ENCODE measurements at regions not wholly inside any gene's neighbourhood (a gene's known extent, or its start where the extent isn't known, plus 50 kb on each side); places are given as distances from the start of the nearest gene placed in this dataset.
"Not testable (repeated sequence)": the region's sequence is repeated elsewhere in the genome, so short reads cannot be mapped to it uniquely, and the experiment has no call there.

- no peak for TF ChIP-seq CTCF (IDR thresholded peaks at IDR 0.05)
- no peak for DNase-seq (ENCODE audit: low spot score)
- no peak for ATAC-seq (ENCODE audit: low FRiP score)
Measured at GRCh38 chr4:1524761-1525160, 118.5 kb upstream of the NKX1-1 start.

- no peak for DNase-seq (ENCODE audit: low spot score)
Measured at GRCh38 chr4:1523907-1524636, 117.8 kb upstream of the NKX1-1 start.

GRCh38 chr4:1523506-1523905 is 117.3 kb upstream of the NKX1-1 start:
- no peak for ATAC-seq (ENCODE audit: low FRiP score)
- DNase-seq (ENCODE audit: low spot score): no peak
- TF ChIP-seq CTCF (IDR thresholded peaks at IDR 0.05): no peak

More at GRCh38 chr4:1523907-1524636, 117.8 kb upstream of the NKX1-1 start:
- no peak for TF ChIP-seq CTCF (IDR thresholded peaks at IDR 0.05)
- no peak for ATAC-seq (ENCODE audit: low FRiP score)

GRCh38 chr4:1523033-1523432 is 116.8 kb upstream of the NKX1-1 start:
- DNase-seq (ENCODE audit: low spot score): no peak
- TF ChIP-seq CTCF (IDR thresholded peaks at IDR 0.05): no peak
- ATAC-seq (ENCODE audit: low FRiP score): no peak

- no peak for ATAC-seq (ENCODE audit: low FRiP score)
- no peak for DNase-seq (ENCODE audit: low spot score)
- no peak for TF ChIP-seq CTCF (IDR thresholded peaks at IDR 0.05)
Measured at GRCh38 chr4:1522606-1523005, 116.4 kb upstream of the NKX1-1 start.

GRCh38 chr4:1521821-1522361 is 115.6 kb upstream of the NKX1-1 start:
- DNase-seq (ENCODE audit: low spot score) (no peak), ATAC-seq (ENCODE audit: low FRiP score) (no peak)
- no peak for TF ChIP-seq CTCF (IDR thresholded peaks at IDR 0.05)

- not testable (repeated sequence) for DNase-seq (ENCODE audit: low spot score)
- ATAC-seq (ENCODE audit: low FRiP score): peak; percentile 79
Measured at GRCh38 chr4:1520795-1521576, 114.7 kb upstream of the NKX1-1 start.
